NB4 (cell line): ENCODE measurements at regions not wholly inside any gene's neighbourhood (a gene's known extent, or its start where the extent isn't known, plus 50 kb on each side); places are given as distances from the start of the nearest gene placed in this dataset.

Experiments
- CTCF ChIP-seq: IDR thresholded peaks from one replicate; pipeline ENCODE4 v1.5.1; 2012; ENCODE audit warnings: low read depth, low read length
- MAX ChIP-seq: IDR thresholded peaks from 2 replicates; pipeline ENCODE4 v1.6.1; 2011; ENCODE audit warnings: low read depth, low read length
- POLR2A ChIP-seq: IDR thresholded peaks from 2 replicates; pipeline ENCODE4 v1.6.1; 2011; ENCODE audit warnings: mild to moderate bottlenecking; ENCODE audit not compliant: insufficient read length; ENCODE audit errors: extremely low read depth

GRCh38 chr7:67306331-67306730 lies 309.7 kb downstream of the TYW1 start:
- no peak for TF ChIP-seq CTCF
- no peak for TF ChIP-seq POLR2A
- TF ChIP-seq MAX: no peak
